Activated CD4-positive, alpha-beta T cell treated with anti-CD3 and anti-CD28 coated beads for 48 hours (primary cell): ENCODE measurements at regions not wholly inside any gene's neighbourhood (a gene's known extent, or its start where the extent isn't known, plus 50 kb on each side); places are given as distances from the start of the nearest gene placed in this dataset.
A peak's percentile ranks its signal among the peaks of the same experiment; 100 is the strongest.
"Not testable (repeated sequence)": the region's sequence is repeated elsewhere in the genome, so short reads cannot be mapped to it uniquely, and the experiment has no call there.

Source experiments
- DNase-seq: peaks from one replicate; pipeline ENCODE4 v3.0.0-alpha.2; 2020

- no peak for DNase-seq
Measured at GRCh38 chr20:52049001-52049731, 142.4 kb downstream of the ZFP64 start.

DNA sequence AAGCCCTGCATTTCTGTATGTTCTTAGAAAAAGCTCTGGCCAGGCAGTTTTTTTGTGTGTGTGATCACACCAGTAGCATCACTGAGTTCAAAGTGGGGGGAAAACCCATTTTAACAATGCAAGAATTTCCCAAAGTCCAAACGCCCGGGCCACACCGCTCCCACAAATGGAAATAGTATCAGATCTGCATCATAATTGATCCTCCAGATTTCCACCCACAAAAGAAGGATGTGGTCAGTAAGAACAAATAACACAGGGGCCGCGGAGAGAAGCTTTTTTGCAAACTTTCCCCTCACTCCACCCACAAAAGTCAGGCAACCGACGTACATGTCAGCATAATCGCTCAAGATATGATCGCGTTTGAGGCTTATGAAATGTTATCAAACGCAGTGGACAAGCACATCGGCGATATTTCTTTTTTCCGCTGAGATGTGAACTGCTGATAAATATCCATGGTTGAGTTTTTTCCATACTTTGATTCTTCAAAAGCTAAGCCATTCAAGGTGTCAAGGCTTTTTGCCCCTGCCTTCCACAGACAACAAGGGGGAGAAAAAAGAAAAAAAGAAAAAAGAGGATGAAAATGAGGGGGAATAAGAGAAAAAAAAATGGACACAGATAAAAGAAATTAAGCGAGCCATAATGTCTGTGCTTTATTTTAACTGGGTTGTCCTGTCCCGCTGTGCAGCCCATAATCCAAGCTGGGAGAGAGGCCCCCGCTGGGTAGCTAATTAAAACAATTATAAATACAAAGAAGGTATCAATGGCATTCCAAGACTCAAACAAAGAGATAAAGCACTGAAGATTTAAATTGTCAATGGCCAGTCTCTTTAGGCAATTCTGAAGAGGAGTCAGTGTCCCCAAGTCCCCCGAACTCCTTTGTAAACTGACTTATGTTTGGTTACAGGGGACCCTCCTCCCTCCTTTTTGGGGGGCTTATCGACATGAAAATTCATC lies 143.5 kb downstream of the ZFP64 start:
- DNase-seq, result peak; percentile 55

DNA sequence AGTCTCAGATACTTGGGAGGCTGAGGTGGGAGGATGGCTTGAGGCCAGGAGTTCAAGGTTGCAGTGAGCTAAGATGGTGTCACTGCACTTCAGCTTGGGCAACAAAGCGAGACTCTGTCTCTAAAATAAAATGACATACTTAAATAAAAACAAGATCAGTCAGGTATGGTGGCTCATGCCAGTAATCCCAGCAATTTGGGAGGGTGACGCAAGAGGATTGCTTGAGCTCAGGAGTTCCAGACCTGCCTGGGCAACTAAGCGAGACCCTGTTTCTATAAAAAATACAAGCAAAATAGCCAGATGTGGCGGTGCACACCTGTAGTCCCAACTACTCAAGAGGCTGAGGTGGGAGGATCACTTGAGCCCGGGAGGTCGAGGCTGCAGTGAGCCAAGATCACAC lies 149.6 kb downstream of the ZFP64 start:
- no peak for DNase-seq

- DNase-seq, result no peak
Measured at GRCh38 chr20:52039790-52040189, 151.8 kb downstream of the ZFP64 start.

GRCh38 chr20:52038632-52039031 lies 152.9 kb downstream of the ZFP64 start:
- DNase-seq, result not testable (repeated sequence)

DNA sequence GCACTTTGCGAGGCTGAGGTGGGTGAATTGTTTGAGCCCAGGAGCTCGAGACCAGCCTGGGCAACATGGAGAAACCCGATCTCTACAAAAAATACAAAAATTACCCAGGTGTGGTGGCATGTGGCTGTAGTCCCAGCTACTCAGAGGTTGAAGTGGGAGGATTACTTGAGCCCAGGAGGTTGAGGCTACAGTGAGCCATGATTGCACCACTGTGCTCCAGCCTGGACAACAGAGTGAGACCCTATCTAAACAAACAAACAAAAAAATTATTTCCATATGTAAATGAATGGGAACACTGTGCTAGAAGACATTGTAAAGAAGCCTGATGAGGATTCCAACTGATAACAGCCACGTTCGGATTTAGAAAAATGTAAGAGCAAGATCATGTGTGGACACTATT lies 154.2 kb downstream of the ZFP64 start:
- DNase-seq, result no peak

DNA sequence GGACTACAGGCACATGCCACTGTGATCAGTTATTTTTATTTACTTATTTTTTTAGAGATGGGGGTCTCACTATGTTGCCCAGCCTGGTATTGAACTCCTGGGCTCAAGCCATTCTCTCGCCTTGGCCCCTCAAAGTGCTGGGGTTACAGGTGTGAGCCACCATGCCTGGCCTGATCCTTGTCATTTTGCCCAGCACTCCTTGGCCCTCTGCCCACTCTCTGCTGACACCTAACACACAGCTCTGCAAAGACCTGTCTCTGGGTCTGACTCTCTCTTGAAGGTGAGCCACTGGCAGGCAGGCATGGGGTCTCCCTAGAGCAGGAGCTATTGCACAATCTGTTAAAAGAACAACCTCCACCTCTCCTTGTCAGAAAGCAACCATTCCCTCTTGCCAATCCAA lies 155.6 kb downstream of the ZFP64 start:
- no peak for DNase-seq

DNA sequence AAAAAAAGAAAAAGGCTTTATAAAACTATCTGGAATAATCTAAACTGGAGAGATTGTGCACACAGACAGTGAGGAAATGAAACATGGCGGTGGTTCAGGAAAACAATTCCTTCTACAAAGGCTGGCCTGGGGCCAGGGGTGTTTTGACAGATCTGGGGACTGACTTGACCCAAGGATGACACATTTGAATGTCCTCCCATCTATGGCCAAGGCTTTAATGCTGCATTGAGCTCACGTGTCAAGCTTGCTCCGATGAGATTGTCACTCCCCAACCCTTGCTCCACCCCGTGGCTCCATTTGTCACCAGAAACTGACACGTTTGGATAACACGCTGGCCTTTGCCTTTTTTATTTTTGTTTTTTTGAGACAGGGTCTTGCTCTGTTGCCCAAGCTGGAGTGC lies 156.1 kb downstream of the ZFP64 start:
- DNase-seq, result no peak

GRCh38 chr20:52034581-52034980 lies 157.0 kb downstream of the ZFP64 start:
- no peak for DNase-seq

- DNase-seq, result no peak
Measured at GRCh38 chr20:52033313-52033712, 158.3 kb downstream of the ZFP64 start.

DNA sequence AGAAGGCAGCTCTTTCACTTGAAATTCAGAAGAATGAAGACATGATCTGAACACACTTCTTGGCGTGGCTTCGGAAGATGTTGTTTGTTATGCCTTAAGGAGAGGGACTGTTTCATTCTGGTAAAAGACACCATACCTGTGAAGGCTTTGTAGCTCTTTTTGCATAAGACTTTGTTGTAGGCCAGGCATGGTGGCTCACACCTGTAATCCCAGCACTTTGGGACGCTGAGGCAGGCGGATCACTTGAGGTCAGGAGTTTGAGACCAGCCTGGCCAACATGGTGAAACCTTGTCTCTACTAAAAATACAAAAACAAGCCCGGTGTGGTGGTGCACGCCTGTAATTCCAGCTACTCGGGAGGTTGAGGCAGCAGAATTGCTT lies 159.3 kb downstream of the ZFP64 start:
- DNase-seq, result not testable (repeated sequence)

- DNase-seq, result no peak
Measured at GRCh38 chr20:52031563-52032303, 159.8 kb downstream of the ZFP64 start.

DNA sequence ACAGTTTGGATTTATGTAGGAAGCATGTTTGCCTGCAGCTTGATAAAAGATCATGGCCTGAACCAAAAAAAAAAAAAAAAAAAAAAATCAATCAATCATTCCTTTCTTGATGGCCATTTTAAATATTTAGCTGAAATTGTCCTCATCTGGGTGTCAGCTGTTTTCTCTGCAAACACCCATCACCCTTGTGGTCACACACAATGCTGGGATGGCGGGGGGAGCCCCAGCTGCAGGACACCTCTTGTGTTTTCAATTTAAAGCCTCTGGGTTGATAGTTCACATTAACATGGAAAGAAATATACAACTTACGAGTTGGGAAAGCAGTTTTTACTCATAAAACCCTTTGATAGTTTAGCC lies 160.4 kb downstream of the ZFP64 start:
- no peak for DNase-seq

- not testable (repeated sequence) for DNase-seq
Measured at GRCh38 chr20:52029129-52029528, 162.4 kb downstream of the ZFP64 start.

DNA sequence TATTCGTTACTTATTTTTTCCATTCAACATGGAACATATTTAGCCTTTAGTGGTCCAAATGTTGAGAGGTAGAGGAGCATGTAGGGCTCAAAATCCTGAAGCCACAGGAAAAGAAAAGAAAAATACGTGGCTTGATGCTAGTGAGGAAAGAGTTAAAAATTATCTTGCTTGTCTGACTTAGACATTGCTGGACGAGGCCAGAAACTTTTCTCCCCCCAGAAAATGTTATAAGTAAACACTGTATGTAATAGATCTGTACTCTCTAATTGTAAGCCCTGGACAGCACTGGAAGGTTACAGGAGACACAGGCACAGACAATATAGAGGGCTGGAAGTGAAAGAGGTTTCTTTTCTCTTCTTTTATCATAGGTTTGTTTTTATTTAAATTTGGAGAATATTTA lies 165.6 kb downstream of the ZFP64 start:
- DNase-seq, result no peak

- DNase-seq, result no peak
Measured at GRCh38 chr20:52019313-52019712, 172.3 kb downstream of the ZFP64 start.

DNA sequence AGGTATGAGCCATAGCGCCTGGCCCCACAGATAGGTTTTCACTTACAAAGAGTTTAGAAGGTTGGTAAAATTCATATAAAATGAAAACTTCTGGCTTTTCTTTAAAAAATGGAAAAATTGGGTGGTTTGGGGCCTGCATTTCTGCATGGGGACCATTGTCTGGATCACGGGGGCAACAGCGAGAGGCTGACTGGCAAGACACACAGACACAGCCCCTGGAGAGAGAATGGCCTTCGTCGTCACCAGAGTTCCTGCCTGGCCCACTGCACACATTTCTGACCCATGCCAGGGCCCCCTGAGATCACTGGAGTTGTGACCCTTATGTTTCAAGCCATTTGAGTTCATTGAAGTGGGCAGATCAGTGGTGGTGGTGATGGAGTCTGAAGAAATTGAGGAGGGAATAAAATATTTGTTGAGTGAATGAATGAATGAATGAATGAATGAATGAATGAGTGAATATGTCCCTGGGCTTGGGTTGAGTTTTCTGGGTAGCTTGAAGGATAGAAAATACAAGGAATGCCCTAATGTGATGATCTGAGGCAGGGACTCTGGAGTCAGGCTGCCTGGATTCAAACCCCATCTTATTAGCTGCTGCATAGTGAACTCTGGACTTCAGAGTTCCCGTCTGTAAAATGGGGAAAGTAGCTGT lies 173.8 kb downstream of the ZFP64 start:
- DNase-seq, result no peak

- no peak for DNase-seq
Measured at GRCh38 chr20:52016022-52016421, 175.6 kb downstream of the ZFP64 start.

- no peak for DNase-seq
Measured at GRCh38 chr20:52015155-52015554, 176.4 kb downstream of the ZFP64 start.

- DNase-seq, result no peak
Measured at GRCh38 chr20:52012079-52012478, 179.5 kb downstream of the ZFP64 start.

DNA sequence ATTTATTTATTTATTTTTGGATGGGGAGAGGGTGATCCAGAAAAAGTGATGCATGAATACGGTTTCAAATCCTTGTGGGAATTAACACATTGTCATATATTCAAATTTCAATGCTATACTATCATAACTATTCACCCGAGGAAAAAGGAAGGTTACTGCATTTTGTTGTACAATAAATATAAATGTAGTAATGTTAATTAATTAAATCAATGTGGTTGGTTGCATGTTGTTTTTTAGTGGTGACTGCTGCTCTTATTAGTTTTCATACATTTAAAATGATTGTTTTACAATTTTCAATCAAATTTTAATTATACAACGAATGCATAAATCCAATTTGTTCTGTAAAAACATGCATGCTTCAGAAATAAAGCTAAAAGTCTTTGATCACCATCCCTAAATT lies 180.5 kb downstream of the ZFP64 start:
- DNase-seq, result no peak

- DNase-seq, result no peak
Measured at GRCh38 chr20:52010541-52010940, 181.0 kb downstream of the ZFP64 start.

GRCh38 chr20:52008874-52009273 lies 182.7 kb downstream of the ZFP64 start:
- no peak for DNase-seq
